ENCODE measurements at regions not wholly inside any gene's neighbourhood (a gene's known extent, or its start where the extent isn't known, plus 50 kb on each side); places are given as distances from the start of the nearest gene placed in this dataset.

GRCh38 chr4:79223993-79224776, 101.7 kb downstream of the NAA11 start:
- Histone ChIP-seq H3K79me1 (ENCODE audit: low read length) (no peaks in the 10 kb centered on the region), H3K27ac (ENCODE audit: low read depth, low read length) (no peak overlapping the region), H4K8ac (ENCODE audit: low read depth, low read length) (no peak overlapping the region), H3K27me3 (ENCODE audit: insufficient read depth, low read length) (no peaks in the 10 kb centered on the region), H2BK5ac (ENCODE audit: low read depth, low read length, poor library complexity) (no peak overlapping the region), H3K4me3 (ENCODE audit: low read depth, low read length) (no peak overlapping the region), H4K91ac (ENCODE audit: low read depth, low read length) (no peak overlapping the region), H2AK5ac (ENCODE audit: low read length) (no peak overlapping the region), H2BK12ac (ENCODE audit: low read length) (no peak overlapping the region), H3K23ac (ENCODE audit: low read length) (no peak overlapping the region), H4K12ac (ENCODE audit: low read depth, low read length) (no peak overlapping the region), H3K4ac (ENCODE audit: low read depth, low read length) (no peak overlapping the region), H2AFZ (ENCODE audit: insufficient read depth, low read length, poor library complexity) (no peak overlapping the region), H3K79me2 (ENCODE audit: control insufficient read depth, insufficient read depth, low read length, poor library complexity) (no peaks in the 10 kb centered on the region), H3K36me3 (ENCODE audit: control insufficient read depth in 1 of 2, insufficient read depth in 2 of 2, low read length in 2 of 2) (no peaks in the 10 kb centered on the region), H3K9me3 (ENCODE audit: insufficient read depth, low read depth, low read length) (no peaks in the 10 kb centered on the region), H3K18ac (ENCODE audit: low read length) (no peak overlapping the region), H3K9ac (ENCODE audit: low read length) (no peak overlapping the region), H3K4me2 (ENCODE audit: low read length) (no peak overlapping the region), H3K4me1 (ENCODE audit: control insufficient read depth in 1 of 2, insufficient read depth in 2 of 2, low read length in 2 of 2) (no peaks in the 10 kb centered on the region), H2BK120ac (ENCODE audit: insufficient read depth, low read length, poor library complexity) (no peak overlapping the region), H3K14ac (ENCODE audit: low read length) (no peak overlapping the region)
- WGBS (ENCODE audit: extremely low coverage, insufficient coverage, insufficient read length) = no CpG with 5 or more reads among the region's 5 CpGs
- DNase-seq = no peak

DNA sequence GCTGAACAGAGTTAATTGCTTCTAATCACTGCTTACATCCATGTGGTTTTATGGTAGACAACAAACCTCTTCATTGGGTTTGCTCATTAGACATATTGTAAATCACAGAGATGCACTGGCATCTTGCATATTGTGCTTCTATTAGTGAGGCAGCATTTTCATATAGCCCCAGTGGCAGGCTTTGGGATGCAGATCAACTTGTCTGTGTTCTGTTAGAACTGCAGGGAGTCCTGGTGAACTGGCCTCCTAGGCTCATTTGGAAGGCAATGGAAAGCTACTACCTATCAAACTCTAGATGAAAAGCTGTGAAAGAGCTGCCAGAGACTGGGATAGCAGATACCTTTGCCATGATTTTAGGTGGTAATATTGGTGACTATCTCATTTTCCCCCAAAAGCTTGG, 108.8 kb downstream of the NAA11 start:
- DNase-seq = no peak
- H3K79me2 ChIP-seq (ENCODE audit: control insufficient read depth, insufficient read depth, low read length, poor library complexity) = no peaks in the 10 kb centered on the region
- no peak overlapping the region for H3K14ac ChIP-seq (ENCODE audit: low read length)
- H3K27me3 ChIP-seq (ENCODE audit: insufficient read depth, low read length) = no peaks in the 10 kb centered on the region
- H3K27ac ChIP-seq (ENCODE audit: low read depth, low read length) = no peak overlapping the region
- no peak overlapping the region for H4K8ac ChIP-seq (ENCODE audit: low read depth, low read length)
- H3K18ac ChIP-seq (ENCODE audit: low read length) = no peak overlapping the region
- H2AK5ac ChIP-seq (ENCODE audit: low read length) = no peak overlapping the region
- no peaks in the 10 kb centered on the region for H3K9me3 ChIP-seq (ENCODE audit: insufficient read depth, low read depth, low read length)
- no peak overlapping the region for H2AFZ ChIP-seq (ENCODE audit: insufficient read depth, low read length, poor library complexity)
- H2BK120ac ChIP-seq (ENCODE audit: insufficient read depth, low read length, poor library complexity) = no peak overlapping the region
- no peak overlapping the region for H2BK12ac ChIP-seq (ENCODE audit: low read length)
- H3K9ac ChIP-seq (ENCODE audit: low read length) = no peak overlapping the region
- no peak overlapping the region for H3K4me2 ChIP-seq (ENCODE audit: low read length)
- no peak overlapping the region for H2BK5ac ChIP-seq (ENCODE audit: low read depth, low read length, poor library complexity)
- H3K4me1 ChIP-seq (ENCODE audit: control insufficient read depth in 1 of 2, insufficient read depth in 2 of 2, low read length in 2 of 2) = no peaks in the 10 kb centered on the region
- H3K23ac ChIP-seq (ENCODE audit: low read length) = no peak overlapping the region
- no peak overlapping the region for H4K12ac ChIP-seq (ENCODE audit: low read depth, low read length)
- no peak overlapping the region for H3K4ac ChIP-seq (ENCODE audit: low read depth, low read length)
- no peak overlapping the region for H4K91ac ChIP-seq (ENCODE audit: low read depth, low read length)
- H3K4me3 ChIP-seq (ENCODE audit: low read depth, low read length) = no peak overlapping the region
- no peaks in the 10 kb centered on the region for H3K79me1 ChIP-seq (ENCODE audit: low read length)
- no peaks in the 10 kb centered on the region for H3K36me3 ChIP-seq (ENCODE audit: control insufficient read depth in 1 of 2, insufficient read depth in 2 of 2, low read length in 2 of 2)

GRCh38 chr4:79213702-79214101, 112.2 kb downstream of the NAA11 start:
- Histone ChIP-seq H2BK12ac (ENCODE audit: low read length) (no peak overlapping the region), H4K8ac (ENCODE audit: low read depth, low read length) (no peak overlapping the region), H3K27ac (ENCODE audit: low read depth, low read length) (no peak overlapping the region), H2BK5ac (ENCODE audit: low read depth, low read length, poor library complexity) (no peak overlapping the region), H3K18ac (ENCODE audit: low read length) (no peak overlapping the region), H4K12ac (ENCODE audit: low read depth, low read length) (no peak overlapping the region), H3K4me1 (ENCODE audit: control insufficient read depth in 1 of 2, insufficient read depth in 2 of 2, low read length in 2 of 2) (peaks cover 2 to 7% of the 10 kb centered on the region in 2 experiments), H3K4me2 (ENCODE audit: low read length) (no peak overlapping the region), H3K9ac (ENCODE audit: low read length) (no peak overlapping the region), H2AK5ac (ENCODE audit: low read length) (no peak overlapping the region), H2AFZ (ENCODE audit: insufficient read depth, low read length, poor library complexity) (no peak overlapping the region), H3K36me3 (ENCODE audit: control insufficient read depth in 1 of 2, insufficient read depth in 2 of 2, low read length in 2 of 2) (peaks cover 0 to 3% of the 10 kb centered on the region in 2 experiments), H3K79me1 (ENCODE audit: low read length) (peaks cover 9% of the 10 kb centered on the region), H3K79me2 (ENCODE audit: control insufficient read depth, insufficient read depth, low read length, poor library complexity) (no peaks in the 10 kb centered on the region), H3K4me3 (ENCODE audit: low read depth, low read length) (no peak overlapping the region), H4K91ac (ENCODE audit: low read depth, low read length) (no peak overlapping the region), H3K27me3 (ENCODE audit: insufficient read depth, low read length) (no peaks in the 10 kb centered on the region), H2BK120ac (ENCODE audit: insufficient read depth, low read length, poor library complexity) (no peak overlapping the region), H3K9me3 (ENCODE audit: insufficient read depth, low read depth, low read length) (no peaks in the 10 kb centered on the region), H3K23ac (ENCODE audit: low read length) (no peak overlapping the region), H3K4ac (ENCODE audit: low read depth, low read length) (no peak overlapping the region), H3K14ac (ENCODE audit: low read length) (no peak overlapping the region)
- DNase-seq = no peak

GRCh38 chr4:79213010-79213409, 112.9 kb downstream of the NAA11 start:
- no peak for DNase-seq
- Histone ChIP-seq H3K27me3 (ENCODE audit: insufficient read depth, low read length) (no peaks in the 10 kb centered on the region), H3K4me2 (ENCODE audit: low read length) (no peak overlapping the region), H2BK12ac (ENCODE audit: low read length) (no peak overlapping the region), H3K18ac (ENCODE audit: low read length) (no peak overlapping the region), H3K27ac (ENCODE audit: low read depth, low read length) (no peak overlapping the region), H2AFZ (ENCODE audit: insufficient read depth, low read length, poor library complexity) (no peak overlapping the region), H3K79me1 (ENCODE audit: low read length) (peaks cover 9% of the 10 kb centered on the region), H3K9ac (ENCODE audit: low read length) (no peak overlapping the region), H3K9me3 (ENCODE audit: insufficient read depth, low read depth, low read length) (no peaks in the 10 kb centered on the region), H3K23ac (ENCODE audit: low read length) (no peak overlapping the region), H4K8ac (ENCODE audit: low read depth, low read length) (no peak overlapping the region), H3K4me1 (ENCODE audit: control insufficient read depth in 1 of 2, insufficient read depth in 2 of 2, low read length in 2 of 2) (peaks cover 2 to 7% of the 10 kb centered on the region in 2 experiments), H2BK120ac (ENCODE audit: insufficient read depth, low read length, poor library complexity) (no peak overlapping the region), H3K14ac (ENCODE audit: low read length) (no peak overlapping the region), H2AK5ac (ENCODE audit: low read length) (no peak overlapping the region), H3K4ac (ENCODE audit: low read depth, low read length) (no peak overlapping the region), H3K36me3 (ENCODE audit: control insufficient read depth in 1 of 2, insufficient read depth in 2 of 2, low read length in 2 of 2) (peaks cover 0 to 3% of the 10 kb centered on the region in 2 experiments), H2BK5ac (ENCODE audit: low read depth, low read length, poor library complexity) (no peak overlapping the region), H4K12ac (ENCODE audit: low read depth, low read length) (no peak overlapping the region), H3K79me2 (ENCODE audit: control insufficient read depth, insufficient read depth, low read length, poor library complexity) (no peaks in the 10 kb centered on the region), H4K91ac (ENCODE audit: low read depth, low read length) (no peak overlapping the region), H3K4me3 (ENCODE audit: low read depth, low read length) (no peak overlapping the region)
